Fibroblast of mammary gland (primary cell): ENCODE measurements at regions not wholly inside any gene's neighbourhood (a gene's known extent, or its start where the extent isn't known, plus 50 kb on each side); places are given as distances from the start of the nearest gene placed in this dataset.

ENCODE experiments used
- DNase-seq: peaks from one replicate; pipeline ENCODE4 v3.0.0-alpha.2; 2010; ENCODE audit warnings: low read depth
- H3K4me3 ChIP-seq: 2 replicates; pipeline ENCODE4 v1.5.1; 2011; ENCODE audit warnings: low read depth, mild to moderate bottlenecking, low read length, moderate library complexity; ENCODE audit not compliant: control insufficient read depth
- TF ChIP-seq, protein P1 (sequence below): conservative IDR thresholded peaks from 2 replicates; pipeline ENCODE4 v1.5.1; 2011; ENCODE audit warnings: low read depth, low read length, inconsistent platforms; ENCODE audit not compliant: control insufficient read depth, insufficient read depth

DNA sequence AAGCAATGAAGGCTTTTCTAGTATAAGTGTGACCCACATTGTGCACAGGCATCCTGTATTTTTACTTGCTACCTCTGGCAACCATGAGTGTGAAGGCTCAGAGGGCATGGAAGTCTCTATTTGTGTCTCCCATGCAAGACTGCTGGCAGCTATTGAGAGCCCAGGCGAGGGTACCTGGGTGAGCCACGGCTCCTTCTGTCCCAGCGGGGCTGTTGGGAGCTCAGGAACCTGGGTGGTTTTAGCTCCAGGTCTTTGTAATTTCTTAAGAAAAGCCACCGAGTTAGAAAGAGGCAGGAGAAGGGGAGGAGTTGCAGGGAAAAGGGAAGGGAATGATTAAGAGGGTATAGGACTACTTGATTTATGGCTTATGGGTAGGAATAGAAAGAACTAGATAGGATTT, 190.4 kb upstream of the SOX1 start:
- no peak for DNase-seq
- H3K4me3 ChIP-seq = no peak overlapping the region
- TF ChIP-seq, protein P1, sequence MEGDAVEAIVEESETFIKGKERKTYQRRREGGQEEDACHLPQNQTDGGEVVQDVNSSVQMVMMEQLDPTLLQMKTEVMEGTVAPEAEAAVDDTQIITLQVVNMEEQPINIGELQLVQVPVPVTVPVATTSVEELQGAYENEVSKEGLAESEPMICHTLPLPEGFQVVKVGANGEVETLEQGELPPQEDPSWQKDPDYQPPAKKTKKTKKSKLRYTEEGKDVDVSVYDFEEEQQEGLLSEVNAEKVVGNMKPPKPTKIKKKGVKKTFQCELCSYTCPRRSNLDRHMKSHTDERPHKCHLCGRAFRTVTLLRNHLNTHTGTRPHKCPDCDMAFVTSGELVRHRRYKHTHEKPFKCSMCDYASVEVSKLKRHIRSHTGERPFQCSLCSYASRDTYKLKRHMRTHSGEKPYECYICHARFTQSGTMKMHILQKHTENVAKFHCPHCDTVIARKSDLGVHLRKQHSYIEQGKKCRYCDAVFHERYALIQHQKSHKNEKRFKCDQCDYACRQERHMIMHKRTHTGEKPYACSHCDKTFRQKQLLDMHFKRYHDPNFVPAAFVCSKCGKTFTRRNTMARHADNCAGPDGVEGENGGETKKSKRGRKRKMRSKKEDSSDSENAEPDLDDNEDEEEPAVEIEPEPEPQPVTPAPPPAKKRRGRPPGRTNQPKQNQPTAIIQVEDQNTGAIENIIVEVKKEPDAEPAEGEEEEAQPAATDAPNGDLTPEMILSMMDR = no peak

DNA sequence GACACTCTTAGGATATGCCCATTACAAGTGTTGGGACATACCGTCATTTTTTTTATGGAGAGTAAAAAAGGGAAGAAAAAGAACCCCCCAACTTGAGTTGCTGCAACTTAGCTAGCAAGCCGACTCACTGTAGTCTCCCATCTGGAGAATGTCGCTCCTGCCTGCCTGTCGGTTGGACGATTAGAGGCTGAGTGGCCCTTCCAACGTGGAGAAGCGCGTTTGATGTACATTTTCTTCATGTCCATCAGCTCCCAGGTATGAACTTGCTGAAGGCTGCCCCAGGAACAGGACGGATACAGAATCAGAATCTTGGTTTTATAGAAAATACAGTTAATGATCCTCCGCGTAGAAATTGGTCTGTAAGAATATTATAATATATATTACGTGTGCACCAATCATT, 189.0 kb upstream of the SOX1 start:
- no peak overlapping the region for H3K4me3 ChIP-seq
- TF ChIP-seq, protein P1 = no peak
- no peak for DNase-seq

DNA sequence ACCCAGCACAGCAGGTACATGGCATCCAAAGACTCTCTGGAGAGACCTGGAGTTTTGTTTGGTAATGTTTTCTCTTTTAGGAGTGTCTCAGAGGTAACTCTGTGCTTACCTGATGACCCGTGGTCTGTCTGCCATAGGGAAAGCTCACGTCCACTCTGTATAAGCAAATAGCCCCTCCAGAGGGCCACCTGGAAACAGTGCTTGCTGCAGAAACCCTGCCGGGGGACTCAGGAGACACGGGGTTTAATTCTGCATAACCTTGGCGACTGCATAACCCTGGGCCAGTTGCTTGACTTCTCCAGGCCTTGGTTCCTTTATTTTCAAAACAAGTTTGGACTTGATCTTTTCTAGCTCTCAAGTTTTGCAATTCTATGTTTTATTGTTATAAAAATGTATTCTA, 187.2 kb upstream of the SOX1 start:
- no peak for DNase-seq
- TF ChIP-seq, protein P1 = no peak
- no peak overlapping the region for H3K4me3 ChIP-seq

DNA sequence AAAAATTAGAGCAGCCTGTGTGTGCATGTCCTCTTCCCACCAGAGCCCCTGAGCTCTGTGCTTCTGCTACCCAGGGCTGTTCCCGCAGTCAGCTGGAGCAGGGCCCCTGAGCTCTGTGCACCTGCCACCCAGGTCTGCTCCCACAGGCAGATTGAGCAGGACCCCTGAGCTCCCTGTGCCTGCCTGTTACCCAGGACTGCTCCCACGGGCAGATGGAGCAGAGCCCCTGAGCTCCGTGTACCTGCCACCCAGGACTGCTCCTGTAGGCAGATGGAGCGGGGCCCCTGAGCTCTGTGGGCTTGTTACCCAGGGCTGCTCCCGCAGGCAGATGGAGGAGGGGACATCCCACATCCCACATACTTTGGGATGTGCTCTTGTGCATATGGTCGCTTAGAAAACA, 186.8 kb upstream of the SOX1 start:
- DNase-seq = no peak
- no peak overlapping the region for H3K4me3 ChIP-seq
- TF ChIP-seq, protein P1 = no peak

DNA sequence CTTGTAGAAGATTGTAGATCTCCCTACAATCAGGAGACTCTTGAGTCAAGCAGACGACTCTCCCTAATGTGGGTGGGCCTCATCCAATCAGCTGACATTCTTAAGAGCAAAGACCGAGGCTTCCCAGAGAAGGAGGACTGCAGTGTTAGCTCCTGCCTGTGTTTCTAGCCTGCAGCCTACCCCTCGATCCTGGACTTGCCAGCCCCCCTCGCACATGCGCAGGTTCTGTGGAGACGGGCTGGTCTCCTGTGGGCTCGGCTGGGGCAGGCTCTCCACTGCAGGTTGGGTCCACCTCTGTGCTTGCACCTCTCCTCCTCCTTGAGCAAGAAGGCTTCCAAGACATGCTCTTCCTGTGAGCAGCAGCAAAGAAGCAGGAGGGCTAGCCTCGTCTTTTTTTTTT, 185.2 kb upstream of the SOX1 start:
- no peak overlapping the region for H3K4me3 ChIP-seq
- TF ChIP-seq, protein P1 = no peak
- DNase-seq = no peak

DNA sequence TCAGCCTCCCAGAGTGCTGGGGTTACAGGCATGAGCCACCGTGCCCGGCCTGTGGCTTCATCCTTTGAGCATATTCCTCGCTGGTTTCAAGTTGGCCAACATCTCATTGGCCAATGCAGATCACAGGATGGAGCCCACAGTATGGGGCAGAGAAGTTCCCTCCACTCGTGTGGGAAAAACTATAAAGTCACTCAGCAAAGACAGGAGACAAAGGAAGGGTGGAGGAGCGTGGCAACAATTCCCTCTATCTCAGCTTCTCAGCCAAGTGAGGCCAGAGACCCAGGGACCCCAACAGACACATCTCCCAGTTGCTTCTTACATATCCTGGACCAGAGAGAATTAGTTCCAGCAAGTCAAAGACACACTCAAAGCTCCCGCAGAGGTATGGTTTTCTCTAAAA, 184.6 kb upstream of the SOX1 start:
- H3K4me3 ChIP-seq = no peak overlapping the region
- no peak for DNase-seq
- TF ChIP-seq, protein P1 = no peak
